GM19463 (cell line): ENCODE measurements at regions not wholly inside any gene's neighbourhood (a gene's known extent, or its start where the extent isn't known, plus 50 kb on each side); places are given as distances from the start of the nearest gene placed in this dataset.

Experiments
- ATAC-seq: cut with Tn5 transposase; IDR thresholded peaks from one replicate; pipeline ENCODE4 v1.9.1; 2021; ENCODE audit warnings: mild to moderate bottlenecking, moderate library complexity; ENCODE audit not compliant: unreplicated experiment

- no peak for ATAC-seq
These were observed 946.9 kb downstream of the CBLN2 start for GRCh38 chr18:71597219-71597618.

- ATAC-seq, result no peak
These were observed 960.9 kb downstream of the CBLN2 start for GRCh38 chr18:71583252-71583651.

- ATAC-seq, result no peak
These were observed 989.5 kb downstream of the CBLN2 start for GRCh38 chr18:71554686-71555085.

- ATAC-seq, result no peak
These were observed 1002.5 kb downstream of the CBLN2 start for GRCh38 chr18:71541643-71542042.

- ATAC-seq, result no peak
These were observed 1014.3 kb downstream of the CBLN2 start for GRCh38 chr18:71529703-71530303.

- no peak for ATAC-seq
These were observed 1020.4 kb downstream of the CBLN2 start for GRCh38 chr18:71523483-71524435.

GRCh38 chr18:71505526-71505925, 1038.6 kb downstream of the CBLN2 start:
- no peak for ATAC-seq

- ATAC-seq, result no peak
These were observed 1040.9 kb downstream of the CBLN2 start for GRCh38 chr18:71503222-71503621.

GRCh38 chr18:71485611-71486010, 1058.5 kb downstream of the CBLN2 start:
- ATAC-seq, result no peak

GRCh38 chr18:71471963-71472725, 1072.0 kb downstream of the CBLN2 start:
- ATAC-seq, result no peak

GRCh38 chr18:71456206-71456605, 1087.9 kb downstream of the CBLN2 start:
- ATAC-seq, result no peak

GRCh38 chr18:71450257-71450656, 1093.9 kb downstream of the CBLN2 start:
- ATAC-seq, result no peak

- no peak for ATAC-seq
These were observed 1100.2 kb downstream of the CBLN2 start for GRCh38 chr18:71443706-71444480.

GRCh38 chr18:71442731-71443141, 1101.4 kb downstream of the CBLN2 start:
- ATAC-seq, result no peak

- no peak for ATAC-seq
These were observed 1103.0 kb downstream of the CBLN2 start for GRCh38 chr18:71441156-71441555.

GRCh38 chr18:71437511-71437910, 1106.6 kb downstream of the CBLN2 start:
- no peak for ATAC-seq

GRCh38 chr18:71433373-71433772, 1110.8 kb downstream of the CBLN2 start:
- ATAC-seq, result no peak

GRCh38 chr18:71431689-71432088, 1112.5 kb downstream of the CBLN2 start:
- no peak for ATAC-seq

GRCh38 chr18:71431171-71431570, 1113.0 kb downstream of the CBLN2 start:
- ATAC-seq, result no peak

GRCh38 chr18:71426441-71426840, 1117.7 kb downstream of the CBLN2 start:
- no peak for ATAC-seq
